Cerebellar nuclear complex (tissue), 1 donor: ENCODE measurements at regions not wholly inside any gene's neighbourhood (a gene's known extent, or its start where the extent isn't known, plus 50 kb on each side); places are given as distances from the start of the nearest gene placed in this dataset.

Source experiments
- DNase-seq, 2 experiments: peaks; one replicate each; lab custom pipeline; 2025; lab: John Stamatoyannopoulos, UW

DNA sequence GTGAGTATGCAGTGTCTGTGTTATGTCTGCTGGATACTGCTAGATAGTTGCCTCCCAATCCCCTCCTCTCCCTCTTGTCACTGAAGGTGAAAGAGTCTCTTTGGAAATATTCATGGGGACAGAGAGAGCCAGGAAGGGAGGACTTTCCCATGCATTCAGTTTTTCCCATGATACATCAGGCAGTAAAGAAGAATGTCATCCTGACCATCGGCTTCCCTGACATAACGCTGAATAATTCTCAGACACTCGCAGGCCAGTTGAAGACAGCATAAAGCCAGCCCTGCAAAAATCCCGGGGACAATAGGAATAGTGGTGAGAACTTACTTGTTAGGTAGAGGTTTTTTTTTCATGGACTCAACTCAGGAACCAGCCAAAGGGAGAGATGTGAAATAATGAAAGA is 58.1 kb downstream of the KLF4 start:
- no peak for DNase-seq

DNA sequence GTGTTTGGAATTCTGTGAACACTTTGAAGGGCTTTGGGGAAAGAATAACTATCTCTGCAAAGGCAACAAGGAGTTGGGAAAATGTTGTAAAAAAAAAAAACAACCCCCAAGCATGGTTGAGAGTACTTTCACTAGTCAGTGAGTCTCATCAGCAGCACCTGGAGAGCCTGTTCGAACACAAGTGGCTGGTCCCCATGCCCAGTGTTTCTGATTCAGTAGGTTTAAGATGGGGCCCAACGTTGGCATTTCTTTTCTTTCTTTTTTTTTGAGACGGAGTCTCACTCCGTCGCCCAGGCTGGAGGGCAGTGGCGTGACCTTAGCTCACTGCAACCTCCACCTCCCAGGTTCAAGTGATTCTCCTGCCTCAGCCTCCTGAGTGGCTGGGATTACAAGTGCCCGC is 59.5 kb downstream of the KLF4 start:
- no peak for DNase-seq

DNA sequence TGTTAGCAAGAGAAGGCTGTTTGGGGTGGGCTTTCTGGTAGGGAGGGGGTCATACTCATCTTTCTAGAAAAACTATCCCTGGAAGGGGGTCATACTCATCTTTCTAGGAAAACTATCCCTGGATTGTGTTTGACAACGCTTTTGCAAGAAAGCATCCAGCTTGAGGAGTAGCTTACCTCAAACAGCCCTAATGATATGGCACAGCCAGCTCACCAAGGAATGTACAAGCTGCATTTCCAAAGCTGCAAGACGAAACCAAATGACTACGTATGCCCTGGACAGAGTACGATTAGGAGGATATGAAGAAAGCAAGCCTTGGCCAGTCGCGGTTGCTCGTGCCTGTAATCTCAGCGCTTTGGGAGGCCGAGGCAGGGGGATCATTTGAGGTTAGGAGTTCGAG is 63.4 kb downstream of the KLF4 start:
- no peak for DNase-seq

DNA sequence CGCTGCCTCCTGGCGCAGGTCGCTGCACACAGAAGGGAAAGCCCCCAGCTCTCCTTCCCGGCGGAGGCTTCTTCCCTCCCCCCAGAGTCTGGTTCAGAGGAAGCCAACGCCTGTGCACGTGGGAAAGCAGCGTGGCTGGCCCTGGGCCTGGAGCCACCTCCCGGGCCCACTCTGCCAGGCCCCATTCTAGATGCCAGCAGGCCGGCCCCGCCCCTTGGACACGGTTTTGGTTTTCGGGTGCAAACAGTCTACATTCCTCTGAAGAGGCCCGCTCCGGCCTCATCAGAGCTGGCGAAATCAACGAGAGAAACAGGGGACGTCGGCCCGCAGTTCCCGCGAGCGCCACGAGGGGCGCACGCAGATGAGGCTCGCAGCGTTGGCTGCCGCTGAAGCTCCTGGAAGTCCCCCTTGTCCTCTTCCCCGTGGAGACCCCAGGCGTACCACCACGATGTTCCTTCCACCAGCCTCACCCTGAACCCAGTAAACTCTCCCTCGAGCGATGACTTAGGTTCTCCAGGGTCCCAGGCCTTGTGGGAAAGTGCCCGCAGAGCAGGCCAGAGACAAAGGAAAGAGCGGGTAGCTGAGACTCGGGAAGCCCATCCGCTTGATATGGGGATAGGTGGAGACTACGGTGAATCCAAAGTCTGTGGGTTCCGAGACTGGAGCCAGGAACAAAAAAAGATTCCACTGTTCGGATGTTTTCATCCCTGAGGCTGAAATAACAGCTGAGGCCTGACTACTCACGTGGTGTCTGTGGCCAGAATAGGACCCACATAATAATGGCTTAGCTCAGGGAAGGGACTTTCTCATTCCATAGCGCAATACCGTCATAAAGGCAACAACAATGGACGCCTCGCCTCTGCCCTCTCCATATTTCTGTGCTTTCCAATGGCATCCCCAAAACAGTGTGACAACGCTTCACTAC is 64.2 kb downstream of the KLF4 start:
- DNase-seq: peak; percentile 38 to 47

DNA sequence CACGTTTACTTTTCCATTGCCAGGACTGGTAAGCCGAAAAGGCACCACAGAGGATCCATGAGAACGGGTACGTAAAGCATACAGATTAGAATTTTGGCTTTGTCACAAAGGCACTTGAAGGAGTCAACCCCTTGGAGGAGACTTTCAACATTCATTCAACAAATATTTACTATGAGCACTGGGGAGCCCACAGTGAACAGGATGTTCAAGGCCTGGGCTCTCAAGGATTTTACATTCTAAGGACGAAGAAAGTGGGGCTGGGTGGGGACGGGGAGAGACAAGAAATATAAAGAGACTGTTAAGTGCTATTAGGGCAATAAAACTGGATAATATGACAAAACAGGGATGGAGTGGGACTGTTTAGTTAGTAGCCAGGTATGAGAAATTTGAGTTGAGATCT is 66.0 kb downstream of the KLF4 start:
- DNase-seq: no peak

DNA sequence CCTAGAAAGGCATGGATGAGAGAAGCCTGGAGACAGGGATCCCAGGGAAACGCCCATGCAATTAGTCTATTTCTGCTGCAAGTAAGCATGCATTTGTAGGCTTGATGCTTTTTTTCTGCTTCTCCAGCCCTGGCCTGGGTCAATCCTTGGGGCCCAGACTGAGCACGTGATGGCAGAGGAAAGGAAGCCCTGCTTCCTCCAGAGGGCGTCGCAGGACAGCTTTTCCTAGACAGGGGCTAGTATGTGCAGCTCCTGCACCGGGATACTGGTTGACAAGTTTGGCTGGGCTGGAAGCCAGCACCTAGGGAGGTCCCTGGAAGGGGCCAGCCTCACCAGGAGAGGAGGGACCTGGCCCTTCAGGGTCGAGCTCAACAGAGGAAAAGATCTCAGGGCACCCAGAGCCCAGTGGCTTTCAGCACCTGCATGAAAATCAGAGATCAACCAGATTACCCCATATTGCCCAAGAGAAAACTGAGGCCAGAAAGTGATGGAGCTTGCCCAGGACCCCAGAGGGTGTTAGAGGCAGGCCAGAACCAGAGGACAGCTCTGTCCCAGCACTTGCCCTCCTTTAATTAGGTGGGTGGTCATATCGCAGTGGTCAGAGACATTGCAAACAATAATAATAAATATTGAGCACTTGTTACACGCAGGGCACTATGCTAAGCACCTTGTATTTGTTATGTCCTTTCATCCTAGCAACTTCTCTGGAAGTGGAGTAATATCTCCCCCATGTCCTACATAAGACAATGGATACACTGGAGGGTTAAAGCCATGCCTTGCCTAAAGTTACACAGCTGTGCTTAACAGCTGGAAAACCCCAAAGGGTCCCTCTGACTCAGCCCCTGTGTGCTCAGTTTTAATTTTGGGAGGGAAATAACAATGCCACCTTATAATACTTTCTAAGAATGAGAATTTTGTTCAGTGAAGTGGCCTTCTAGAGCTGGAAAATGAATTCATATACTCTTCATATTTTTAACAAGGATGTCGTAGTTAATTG is 67.1 kb downstream of the KLF4 start:
- no peak for DNase-seq

DNA sequence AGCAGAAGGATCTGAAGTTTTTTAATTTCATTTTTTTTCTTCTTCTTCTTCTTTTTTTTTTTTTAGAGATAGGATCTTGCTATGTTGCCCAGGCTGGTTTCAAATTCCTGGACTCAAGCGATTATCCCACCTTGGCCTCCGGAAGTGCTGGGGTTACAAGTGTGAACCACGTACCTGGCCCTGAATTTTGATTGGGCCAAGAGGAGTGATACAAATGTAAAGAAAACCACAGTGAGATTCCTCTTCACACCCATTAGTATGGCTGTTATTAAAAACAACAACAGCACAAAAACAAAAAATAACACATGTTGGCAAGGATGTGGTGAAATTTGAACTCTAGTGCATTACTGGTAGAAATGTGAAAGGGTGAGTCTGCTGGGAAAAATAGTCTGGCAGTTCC is 79.1 kb downstream of the KLF4 start:
- no peak for DNase-seq

DNA sequence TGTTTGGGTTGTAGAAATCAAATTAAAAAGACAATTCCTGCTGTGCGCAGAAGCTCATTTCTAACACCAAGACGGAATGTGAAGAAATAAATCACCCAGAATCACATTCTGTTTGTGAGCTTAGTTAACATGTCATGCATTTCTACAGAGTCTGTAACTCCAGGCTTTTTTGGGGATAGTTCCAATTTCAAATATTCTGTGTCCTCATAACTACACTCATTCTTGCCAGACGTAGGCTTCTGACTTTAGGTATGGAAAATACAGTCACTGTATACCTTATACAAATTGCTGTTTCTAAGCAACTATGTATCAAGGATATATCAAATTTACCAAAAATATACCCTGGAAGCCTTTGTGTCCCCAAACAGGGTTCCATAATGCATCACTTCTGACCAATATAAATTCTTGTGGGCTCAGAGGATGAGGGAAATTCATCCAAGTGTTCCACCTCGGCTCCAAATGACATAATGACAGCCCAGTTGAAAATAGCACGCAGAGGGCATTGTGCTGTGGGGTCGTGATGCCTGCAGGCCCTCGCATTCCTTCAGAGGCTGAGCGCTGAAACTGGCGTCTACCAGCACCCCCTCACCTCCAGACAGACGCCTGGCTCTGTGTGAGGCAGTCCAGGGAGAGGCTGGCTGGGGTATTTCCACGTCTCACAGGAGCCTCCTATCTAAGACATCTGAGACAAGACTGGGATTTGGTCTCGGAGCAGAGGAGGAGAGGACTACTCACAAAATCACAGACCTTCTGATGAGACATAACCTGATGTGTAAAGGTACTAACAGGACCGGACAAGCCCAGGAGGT is 79.8 kb downstream of the KLF4 start:
- no peak for DNase-seq

DNA sequence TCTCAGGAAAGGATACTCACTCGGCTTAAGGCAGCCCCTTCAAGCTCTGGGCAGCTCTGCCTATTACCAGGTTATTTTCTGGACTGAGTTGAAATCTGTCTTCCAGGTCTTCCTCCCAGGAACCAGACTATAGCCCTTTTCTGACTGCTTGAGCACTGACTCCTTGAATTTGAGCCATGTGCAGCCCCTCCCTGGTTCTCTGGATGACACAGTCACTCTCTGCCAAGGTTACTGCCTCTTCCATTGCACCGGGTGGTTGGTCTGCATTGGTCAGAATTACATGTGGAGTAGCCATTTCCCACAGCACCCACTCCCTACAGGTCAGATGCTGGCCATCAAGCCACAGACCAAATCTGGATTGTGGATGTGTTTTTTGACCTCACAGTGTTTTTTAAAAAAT is 81.9 kb downstream of the KLF4 start:
- DNase-seq: no peak

DNA sequence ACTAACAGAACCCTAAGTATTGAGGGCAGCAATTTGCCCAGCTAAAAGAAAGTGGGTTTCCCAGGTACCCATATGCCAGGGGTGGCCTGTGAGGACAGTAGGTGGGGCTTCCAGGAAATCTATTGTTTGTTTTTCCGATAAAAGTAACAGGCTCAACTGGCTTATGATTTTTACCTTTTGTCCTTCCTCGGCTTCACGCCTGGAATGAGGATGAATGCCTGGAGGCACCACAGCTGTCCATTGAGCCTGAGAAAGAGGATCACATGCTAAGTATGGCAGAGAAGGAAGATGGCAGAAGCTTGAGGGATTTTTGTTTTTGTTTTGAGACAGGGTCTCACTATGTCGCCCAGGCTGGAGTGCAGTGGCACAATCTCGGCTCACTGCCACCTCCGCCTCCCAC is 84.1 kb downstream of the KLF4 start:
- DNase-seq: no peak

DNA sequence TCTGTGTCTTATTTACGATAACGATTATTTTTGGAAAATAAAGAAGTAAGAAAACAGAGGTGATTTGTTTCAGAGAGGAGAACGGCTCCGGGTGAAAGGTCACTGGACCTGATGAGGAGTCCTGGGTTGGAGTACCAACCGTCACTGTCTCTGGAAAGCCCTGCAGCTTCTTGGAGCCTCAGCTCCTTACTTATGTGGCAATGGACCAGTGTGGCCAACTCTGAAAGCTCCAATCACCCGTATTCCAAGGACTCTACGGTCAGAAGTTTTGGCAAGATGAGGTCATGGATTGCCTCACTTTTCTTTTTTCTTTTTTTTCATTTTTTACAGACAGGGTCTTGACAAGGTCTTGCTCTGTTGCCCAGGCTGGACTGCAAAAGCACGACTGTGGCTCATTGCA is 84.8 kb downstream of the KLF4 start:
- DNase-seq: no peak

DNA sequence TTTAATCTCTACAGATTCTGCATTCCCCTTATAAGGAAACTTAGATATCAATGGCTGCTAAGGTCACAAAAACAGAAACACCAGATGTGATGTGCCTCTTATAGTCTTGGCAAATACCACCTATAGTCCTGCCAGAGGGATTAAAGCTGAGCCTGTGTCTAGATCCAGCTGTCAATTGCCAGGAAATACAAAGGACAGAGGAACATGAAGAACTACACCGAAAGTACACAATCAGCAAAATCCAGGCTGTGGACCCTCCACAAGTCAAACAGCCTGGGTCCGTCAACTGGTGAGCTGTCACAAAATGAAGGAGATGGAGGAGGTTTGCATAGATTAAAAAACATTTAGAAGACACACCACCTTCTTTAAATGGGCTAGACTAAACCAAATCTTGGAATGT is 85.4 kb downstream of the KLF4 start:
- no peak for DNase-seq

DNA sequence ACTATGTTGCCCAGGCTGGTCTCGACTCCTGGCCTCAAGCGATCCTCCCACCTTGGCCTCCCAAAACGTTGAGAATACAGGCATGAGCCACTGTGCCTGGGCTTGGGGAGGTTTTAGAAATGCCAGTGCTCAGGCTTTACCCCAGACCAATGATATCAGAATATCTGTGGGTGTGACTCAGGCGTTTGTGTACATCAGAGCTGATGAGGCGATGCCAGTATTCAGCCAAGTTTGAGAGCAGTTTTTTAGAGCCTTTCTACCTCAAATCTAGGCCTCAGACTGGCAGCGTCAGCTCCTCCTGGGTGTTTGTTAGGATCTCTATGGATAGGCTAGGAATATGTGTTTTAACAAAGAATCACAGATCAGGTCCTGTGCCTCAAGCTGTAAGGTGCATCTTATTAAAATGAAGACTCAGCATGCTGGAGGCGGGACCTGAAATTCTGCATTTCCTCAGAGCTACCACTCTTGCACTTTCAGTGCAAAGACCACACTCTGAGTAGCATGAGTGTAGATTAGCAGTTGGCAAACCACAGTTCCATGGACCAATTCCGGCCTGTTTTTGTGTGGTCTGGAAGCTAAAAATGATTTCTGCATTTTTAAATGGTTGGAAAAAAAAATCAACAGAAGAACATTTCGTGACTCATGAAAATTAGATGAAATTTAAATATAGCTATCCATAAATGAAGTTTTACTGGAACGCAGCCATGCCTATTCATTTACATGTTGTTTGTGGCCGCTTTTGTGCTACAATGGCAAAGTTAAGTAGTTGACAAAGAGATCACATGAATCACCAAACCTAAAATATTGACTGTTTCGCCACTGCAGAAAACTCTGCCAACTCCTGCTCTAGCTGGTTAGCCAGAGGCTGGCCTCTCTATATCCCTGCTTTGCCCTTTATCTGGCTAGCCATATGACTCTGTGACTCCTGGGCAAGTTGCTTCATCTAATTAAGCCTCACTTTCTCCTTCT is 92.2 kb downstream of the KLF4 start:
- DNase-seq: no peak

DNA sequence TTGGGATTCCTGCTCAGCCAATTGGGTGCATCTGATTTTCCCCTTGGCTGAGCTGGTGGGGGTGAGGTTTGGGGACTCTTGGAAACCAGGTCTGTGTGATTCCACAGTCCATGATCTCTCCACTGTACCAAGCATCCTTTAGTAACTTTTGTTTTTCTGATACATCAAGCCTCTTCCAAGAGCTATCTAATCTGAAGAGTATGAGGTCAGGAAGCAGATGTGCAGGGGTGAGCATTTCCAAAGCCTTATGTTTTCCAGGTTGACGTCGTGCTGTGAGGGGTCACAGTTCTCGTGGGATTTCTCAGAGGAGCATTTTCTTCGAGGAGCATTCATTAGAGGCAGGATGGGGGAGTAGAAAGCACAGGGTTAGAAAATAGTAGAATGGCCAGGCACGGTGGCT is 95.3 kb downstream of the KLF4 start:
- DNase-seq: no peak

DNA sequence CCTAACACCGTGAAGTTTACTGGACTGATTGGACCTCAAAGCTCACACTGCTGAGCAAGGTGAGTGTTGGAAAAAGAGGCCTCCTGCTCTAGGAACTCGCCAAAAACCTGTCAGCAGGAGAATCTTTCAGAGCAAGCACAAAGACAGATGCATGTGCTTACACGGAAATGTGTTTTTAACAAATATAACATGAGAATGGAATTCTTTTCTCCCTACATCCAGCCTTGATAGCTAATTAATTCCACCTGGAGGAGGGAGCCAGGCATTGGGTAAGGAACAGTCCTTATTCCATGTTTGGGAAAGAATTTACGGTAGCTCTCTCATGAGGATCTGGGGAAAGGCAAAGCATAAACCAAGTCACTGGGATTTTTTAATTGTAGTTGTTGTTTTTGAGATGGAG is 98.8 kb downstream of the KLF4 start:
- DNase-seq: no peak

DNA sequence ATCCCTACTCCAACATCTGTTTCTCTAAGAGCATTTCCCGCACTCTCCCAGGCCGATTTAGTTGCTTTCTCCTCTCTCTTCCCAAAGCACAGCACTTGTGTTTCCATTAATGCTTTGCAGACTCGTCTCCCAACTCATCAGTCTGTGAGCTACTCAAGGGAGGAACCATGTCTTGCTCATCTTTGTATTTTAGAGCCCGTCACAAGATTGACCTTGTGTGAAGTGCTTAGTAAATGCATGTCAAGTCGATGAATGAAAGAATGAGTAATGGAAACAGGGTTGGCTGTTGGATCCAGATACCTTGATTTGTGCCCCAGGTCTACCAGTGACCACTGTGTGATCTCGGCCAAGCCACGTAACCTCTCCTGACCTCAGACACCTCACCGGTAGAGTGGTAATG is 99.3 kb downstream of the KLF4 start:
- no peak for DNase-seq

DNA sequence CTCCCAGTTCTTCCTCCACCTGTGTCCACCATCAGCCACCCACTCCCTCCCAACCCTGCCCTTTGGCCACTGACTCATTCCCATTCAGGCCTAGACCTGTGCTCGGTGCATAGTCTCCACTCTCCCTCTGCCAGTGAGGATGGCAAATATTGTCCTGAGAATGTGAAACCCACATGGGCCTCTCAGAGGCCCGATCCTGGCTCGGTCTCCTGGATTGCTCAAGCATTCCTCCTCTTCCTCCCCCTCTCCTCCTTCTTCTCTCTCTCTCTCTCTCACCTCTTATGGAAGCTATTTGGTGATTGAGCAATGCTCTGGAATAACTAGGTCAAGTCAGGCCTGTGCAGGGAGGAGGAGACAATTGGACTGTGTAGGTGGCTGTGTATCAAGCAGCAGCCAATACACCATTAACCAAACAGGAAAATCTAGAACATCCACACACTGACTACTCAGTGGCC is 99.9 kb downstream of the KLF4 start:
- DNase-seq: no peak

DNA sequence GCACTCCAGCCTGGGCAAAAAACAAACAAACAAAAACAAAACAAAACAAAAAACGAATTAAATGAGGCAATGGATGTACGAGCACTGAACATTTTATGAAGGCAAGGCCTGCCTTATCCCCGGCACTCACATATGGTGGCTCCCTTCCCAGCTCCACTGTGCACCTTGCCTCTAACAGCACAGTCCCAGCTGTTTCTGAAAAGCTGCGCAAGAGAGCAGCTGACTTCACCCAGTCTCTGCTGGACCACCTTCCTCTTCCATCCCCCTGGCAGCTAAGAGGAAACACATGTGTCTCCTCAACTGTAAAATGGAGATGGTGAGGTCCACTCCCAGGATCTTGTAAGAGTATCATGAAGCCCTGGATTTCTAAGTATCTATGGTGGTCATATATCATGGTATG is 100.7 kb downstream of the KLF4 start:
- no peak for DNase-seq

DNA sequence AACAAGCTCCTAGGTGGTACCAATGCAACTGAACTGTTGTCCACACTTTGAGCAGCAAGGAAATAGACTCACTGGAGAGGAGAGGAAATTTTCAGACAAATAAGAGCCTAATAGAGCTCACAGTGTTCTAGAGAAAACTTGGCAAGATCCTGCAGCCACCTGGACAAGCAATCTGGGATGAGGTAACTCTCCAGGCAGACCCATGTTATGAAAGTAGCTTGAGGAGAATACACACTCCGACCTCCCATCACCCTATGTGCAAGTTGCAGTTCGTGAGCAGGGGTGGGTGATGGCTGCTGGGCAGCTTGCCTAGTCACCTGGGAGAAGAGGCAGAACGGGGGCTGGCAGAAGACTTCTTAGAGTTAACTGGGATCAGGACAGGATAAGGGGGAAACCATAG is 102.2 kb downstream of the KLF4 start:
- peak; percentile 87 to 90 for DNase-seq

DNA sequence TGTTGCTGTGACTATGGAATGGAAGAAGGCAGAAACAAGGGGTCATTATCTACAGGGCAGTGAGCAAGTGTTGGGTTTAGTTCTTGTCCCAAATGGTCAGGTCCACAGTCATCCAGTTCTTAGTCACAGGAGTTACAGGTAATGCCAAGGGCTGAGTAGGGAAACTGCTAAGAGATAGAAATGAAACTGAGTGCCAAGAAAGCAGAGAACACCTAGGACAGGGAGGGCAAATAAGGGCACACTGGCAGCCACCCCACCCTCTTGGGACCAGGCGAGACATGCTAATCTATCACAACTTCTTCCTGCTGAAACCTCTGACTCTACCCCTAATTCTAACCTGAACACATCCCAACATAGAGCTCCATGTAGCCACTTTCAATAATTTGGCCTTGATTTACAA is 103.2 kb downstream of the KLF4 start:
- no peak for DNase-seq
